UCSD-AML1 (cell line): ENCODE measurements at regions not wholly inside any gene's neighbourhood (a gene's known extent, or its start where the extent isn't known, plus 50 kb on each side); places are given as distances from the start of the nearest gene placed in this dataset.
A peak's percentile ranks its signal among the peaks of the same experiment; 100 is the strongest.

Source experiments
- DNase-seq: peaks from one replicate; lab custom pipeline; 2025; ENCODE audit not compliant: unreplicated experiment; lab: John Stamatoyannopoulos, UW

DNA sequence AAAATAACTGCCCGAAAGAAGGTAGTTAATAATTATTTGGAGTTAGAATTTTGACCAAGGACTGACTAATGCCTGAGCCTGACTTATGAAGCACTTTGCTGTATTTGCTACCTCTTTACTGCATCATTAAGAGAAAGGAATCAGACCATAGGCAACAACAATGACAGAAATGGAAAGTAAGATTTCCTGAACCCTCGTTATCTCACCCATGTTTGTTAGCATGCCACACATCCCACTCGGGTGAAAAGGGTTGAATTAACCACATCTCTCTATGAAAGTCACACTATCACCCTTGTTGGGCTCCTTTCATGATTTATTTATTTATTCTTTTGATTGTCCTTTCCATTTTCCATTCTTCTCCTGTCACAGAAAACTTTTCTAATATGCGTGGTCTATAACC, 59.6 kb downstream of the OLIG3 start:
- no peak for DNase-seq

DNA sequence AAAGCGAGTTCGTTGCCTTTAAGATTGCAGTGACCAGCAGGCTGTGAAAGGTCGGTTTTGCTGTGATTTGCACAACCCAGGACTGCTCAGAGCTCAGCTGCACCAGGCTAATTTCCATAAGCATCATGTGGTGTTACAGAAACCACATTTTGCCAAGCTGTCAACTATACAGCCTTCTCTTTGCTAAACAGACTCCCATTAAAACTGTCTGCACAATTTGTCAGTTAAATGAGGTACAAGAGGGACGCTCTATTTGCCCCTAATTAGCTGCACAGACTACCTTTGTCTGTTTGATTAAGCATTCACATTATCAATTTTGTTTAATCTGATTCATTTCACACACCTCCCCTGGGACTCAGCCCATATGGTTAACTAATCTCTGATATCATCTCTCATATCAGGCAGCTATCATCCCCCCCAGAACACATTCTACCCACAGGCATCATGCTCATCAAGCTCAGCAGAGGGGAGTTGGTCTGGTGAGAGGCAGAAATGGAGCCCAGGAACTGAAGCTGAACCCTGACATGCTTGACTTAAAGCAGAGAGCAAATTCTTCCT, 62.1 kb downstream of the OLIG3 start:
- DNase-seq, result no peak

DNA sequence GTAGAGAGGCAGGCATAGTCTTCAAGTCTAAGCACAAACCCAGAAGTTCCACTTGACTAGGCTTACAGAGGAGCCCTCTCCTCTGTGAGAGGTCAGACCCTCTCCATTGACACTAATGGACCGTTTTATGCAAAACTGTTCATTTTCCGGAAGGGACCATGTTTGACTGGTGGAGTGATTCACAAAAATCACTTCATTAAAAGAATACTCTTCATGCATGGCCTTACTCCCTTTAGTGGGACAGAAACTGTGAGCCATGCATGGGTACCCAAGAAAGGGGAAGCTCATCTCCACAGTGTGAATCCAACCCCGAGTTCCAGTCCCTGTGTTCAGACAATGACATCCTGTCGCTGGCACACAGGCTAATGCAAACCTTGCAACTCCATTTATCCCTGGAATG, 63.2 kb downstream of the OLIG3 start:
- DNase-seq, result no peak

DNA sequence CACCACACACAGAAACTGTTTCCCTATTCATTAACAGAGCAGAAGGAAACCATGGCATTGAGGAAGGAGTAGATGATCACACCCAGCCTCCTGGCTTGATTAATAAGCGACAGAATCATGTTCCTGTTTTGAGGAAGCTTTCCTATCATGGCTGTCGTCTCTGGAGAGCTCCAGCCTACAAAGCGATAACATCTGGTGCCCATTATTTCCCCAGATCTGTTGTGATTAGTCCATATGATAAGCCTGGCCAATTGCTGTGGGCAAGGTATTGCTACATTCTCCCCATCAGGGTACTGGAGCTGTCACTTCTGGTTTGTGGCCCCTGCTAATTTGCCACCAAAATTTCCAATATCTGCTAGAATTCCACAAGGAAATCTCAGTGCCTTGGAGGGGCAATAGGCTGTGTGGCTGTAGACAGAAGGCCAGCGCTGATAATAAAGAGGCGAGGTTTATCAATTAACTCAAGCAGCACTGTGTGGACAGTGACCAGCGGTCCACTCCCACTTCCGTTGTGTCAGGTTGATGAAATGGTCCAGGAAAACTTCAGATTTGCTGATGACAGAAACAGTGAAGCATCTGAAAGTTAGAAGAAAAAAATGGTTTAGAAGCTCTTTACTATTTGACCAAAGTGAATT, 66.4 kb downstream of the OLIG3 start:
- DNase-seq, result no peak

DNA sequence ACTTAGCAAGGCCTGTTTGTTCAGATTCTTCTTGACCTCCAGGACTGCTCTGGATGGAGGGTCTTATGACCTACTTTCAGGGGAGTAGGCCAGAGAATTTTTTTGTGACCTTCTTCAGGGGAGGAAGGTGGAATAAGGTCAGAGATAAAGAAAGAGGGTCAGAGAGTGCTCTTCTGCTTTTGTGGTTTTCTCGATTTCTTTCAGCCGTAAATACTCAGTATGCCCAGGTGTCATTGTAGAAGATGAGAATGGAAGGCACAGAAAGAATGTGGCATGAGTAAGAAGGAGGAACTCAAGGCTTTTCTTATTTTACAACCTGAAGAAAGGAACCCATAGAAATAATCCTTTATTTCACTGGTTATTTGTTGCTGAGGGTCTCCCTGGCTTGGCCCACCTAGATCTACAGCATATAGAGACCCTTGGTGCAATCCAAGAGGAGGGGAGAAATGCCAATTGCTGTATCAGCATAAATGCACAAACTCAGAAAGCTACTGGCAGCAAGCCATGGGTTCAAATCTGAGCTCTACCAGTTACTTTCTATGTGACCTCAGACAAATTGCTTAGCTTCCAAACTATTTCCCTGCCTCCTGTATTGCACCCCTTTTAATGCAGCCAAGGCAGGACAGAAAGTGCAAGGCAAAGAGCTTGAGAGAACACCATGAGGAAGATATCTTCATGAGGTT, 68.0 kb downstream of the OLIG3 start:
- DNase-seq, result no peak

DNA sequence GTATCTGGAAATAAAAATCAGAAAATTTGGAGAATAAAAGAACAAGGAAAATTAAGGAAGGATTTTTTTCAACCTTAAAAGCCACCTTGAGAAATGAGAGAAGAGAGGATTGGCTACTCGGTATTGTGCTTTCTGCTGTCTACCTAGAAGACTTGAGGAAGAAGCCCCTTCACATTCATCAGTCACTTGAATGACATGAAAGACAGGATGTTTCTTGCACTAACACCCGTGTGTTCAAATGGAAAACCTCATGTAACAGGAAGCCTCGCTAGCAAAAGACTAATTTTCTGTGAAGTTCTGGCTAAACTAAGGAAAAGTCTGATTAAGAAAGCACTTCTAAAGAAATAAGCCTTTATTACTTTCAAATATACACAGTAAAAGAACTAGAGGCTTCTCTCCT, 69.9 kb downstream of the OLIG3 start:
- DNase-seq, result no peak

DNA sequence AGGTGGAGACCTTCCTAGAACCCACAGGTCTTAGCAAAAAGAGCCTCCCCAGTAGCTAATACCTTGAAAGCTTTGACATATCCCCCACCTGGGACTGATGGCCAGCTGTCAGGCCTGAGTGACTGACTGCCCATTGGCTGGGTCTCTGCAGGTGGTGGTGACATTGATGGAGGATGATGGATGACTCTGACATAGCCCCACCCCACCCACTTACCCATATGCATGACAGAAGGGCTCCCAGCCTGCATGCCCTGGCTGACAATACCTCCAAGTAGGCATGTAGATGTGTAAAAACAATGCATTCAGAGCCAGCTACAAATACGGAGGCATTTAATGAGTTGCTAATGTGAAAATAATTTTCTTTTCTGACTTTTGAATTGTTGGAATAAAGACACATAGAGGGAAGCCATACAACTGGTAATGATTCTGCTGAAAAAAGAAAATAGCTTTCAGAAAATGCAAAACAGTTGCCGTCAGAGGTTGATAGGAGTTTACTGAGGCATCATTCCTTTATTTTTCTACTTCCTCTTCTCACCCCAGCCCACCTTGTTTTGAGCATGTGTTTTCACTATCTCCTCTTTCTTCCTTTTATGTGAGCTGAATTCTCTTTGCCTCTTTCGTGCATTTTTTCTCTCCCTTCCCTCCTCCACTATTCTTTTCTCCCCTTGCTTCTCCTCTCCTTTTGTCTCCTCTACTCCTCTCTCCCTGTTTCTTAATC, 70.6 kb downstream of the OLIG3 start:
- no peak for DNase-seq

DNA sequence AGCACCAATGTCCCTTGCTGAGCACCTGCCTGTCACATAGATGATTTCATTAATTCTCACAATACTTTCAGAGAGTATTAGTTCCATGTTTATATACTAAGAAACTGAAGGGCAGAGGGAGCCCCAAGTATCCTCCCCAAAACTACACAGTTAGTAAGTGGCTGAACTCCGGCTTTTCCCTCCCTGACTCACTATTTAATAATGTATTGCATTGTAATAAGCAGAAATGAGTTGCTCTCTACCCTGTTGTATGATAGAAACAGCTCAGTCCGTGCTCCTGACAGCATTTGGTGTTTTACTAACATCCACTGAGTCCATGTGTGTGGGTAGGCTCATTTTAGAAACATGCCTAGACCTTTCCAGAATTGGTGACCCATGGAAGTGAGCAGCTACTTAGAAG, 76.8 kb downstream of the OLIG3 start:
- DNase-seq, result no peak

DNA sequence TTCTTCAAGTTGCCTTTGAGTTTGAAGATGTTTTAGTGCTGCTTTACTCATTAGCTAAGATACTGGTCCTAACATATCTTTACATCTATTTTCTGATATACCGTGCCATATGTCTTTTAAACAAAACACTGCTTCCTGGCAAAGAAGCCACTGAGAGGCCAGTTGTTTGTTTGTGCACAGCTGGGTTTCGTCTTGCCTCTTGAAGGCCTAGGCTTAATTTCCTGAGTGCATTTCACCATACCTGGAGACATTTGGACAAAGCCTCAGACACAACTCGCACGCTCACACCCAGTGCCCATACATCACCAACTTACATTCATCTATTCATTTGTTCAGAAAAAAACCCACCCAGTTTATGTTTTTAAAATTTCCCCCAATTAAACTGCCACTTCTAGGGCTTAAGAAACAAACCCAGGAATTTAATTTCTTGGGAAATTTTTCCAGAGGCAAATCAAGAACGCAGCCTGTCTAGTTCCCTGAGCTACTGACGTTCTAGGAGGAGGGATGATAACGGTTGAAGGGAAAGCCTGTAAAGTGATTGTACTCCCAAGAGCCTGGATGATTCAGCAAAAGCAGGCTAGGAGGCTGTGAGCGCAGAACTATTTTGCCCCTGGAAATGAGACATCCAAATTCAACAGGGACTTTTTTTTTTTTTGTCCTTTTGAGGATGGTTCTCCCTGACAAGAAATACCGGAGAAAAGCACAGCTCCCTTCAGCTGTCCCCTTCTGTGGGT, 77.7 kb downstream of the OLIG3 start:
- no peak for DNase-seq

DNA sequence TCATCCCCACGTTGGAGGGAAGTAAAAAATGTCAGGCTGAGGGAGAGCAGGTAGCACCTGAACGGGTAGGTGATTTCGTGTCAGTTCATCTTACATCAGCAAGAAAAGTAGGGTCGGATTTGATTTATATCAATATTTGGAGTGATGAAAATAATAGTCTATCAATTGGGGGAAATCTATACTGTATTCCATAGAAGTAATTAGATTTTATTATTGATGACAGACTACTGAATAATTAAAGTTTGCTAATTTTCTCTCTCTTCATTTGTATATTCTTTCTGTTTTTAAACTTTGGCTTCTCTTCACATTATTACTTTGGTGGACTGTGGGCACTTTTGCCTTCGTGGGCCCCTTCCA, 78.4 kb downstream of the OLIG3 start:
- no peak for DNase-seq

DNA sequence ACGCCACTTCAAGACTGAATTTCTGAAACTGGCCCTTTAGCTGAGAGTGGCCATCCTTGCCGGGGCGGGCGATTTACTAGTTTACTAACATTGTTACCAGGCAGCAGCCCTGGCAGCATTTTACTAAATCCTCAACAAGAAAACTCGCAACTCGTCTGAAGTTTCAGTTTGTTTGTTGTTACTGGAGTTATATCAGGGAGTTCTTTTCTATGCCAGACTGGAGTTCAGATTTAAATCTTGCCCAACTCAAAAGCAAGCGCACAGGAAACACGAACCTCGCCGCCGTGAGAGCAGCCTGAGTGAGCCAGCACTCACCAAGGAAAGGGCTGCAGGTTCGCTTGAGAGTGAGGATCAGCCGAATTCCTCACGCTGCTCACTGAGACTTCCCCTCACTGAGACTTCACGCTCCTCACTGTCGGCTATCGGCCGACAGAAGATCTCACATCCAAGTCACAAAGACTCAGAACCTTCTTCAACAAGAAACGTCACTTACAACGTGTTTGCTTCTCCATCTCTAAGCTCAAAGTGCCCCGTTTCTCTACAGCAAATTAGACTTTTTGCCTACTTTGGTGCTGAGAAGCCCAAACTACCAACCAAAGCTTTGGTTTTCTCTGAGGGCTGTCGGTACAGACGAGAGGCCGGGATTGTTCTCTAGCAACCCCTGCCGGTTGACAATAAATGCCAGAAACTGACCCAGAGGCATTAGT, 78.9 kb downstream of the OLIG3 start:
- DNase-seq, result peak; percentile 12

DNA sequence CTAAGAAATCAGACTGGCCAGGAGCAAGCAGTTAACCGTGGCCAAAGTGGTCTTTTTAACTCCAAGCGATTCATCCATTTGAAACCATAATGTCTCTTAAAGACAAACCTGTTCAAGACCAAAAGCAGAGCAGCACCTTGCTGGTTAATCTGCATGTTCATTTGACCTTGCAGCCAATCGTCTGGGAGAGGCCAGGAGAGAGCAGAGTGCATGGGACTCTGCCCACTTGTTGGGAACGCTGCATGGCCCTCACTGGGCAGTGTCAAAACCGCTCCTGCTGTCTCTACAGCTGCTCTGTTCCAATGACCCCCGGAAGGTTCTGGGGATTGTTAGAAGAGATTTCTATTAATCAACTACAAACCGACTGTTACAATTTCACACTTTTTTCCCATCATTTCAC, 79.6 kb downstream of the OLIG3 start:
- no peak for DNase-seq

DNA sequence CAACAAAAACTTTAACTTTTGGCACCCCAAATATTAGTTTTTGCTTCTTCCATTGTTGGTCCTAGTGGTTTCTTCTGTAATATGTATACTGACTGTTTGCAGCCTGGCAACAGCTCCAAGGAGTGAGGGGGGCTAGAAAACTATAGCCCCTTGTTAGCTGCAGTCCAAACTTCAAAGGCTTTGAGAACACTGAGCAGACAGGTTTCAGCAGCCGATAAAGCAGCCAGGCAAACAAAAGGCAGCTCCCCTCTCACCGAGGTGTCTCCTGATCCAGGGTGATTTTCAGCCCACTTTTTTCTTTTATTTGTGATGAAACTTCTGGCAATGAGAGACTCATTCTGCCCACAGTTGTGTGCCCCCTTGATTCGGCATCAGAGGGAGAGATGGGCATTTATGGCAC, 80.7 kb downstream of the OLIG3 start:
- DNase-seq, result no peak

DNA sequence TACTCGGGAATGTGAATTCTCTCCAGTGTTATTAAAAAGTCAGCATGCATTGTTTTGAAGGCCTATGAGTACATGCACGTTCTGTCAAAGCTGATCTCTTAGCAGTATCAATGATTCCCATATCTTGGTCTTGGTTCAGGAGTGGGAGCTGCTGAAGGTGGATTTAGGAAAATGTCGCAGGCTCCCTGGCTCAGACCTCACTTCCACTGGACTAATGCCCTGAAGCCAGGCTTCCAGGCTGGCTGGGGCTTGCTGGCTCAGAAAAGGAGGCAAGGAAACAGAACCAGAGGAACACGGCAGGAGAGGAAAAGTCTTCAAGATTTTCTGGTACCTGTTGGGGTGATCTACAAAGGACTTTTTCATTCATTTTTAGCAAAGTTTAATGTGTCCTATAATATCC, 81.6 kb downstream of the OLIG3 start:
- DNase-seq, result no peak

DNA sequence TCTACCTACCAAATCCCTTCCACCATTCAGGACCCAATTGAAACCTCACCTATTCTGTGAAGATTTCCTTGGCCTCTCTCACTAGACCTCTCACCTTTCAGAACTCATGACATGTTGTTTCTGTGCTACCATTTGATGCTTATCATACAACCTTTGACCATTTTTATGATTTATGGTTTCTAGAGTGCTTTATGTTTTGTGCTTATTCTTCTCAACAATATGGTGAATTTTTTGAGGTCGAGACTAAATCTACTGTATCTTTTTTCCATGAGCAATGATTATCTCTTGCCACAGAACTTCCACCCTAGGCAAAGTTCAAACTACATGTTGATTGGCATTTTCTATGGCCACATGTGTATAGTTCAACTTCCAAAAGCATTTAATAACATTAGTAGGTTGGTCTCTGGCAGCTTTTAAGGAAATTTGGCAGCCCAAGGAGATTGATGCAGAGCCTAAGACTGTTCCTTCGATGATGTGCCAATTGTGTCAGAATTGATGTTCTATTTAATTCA, 84.9 kb downstream of the OLIG3 start:
- no peak for DNase-seq

DNA sequence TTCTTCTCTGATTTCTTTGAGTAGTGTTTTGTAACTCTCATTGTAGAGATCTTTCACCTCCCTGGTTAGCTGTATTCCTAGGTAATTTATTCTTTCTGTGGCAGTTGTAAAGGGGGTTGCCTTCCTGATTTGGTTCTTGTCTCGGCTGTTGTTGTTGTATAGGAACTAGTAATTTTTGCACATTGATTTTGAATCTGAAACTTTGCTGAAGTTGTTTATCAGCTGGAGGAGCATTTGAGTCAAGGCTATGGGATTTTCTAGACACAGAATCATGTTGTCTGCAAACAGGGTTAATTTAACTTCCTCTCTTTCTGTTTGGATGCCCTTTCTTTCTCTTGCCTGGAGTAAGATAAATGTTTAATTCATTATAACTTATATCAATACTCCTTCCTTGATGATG, 86.4 kb downstream of the OLIG3 start:
- no peak for DNase-seq

DNA sequence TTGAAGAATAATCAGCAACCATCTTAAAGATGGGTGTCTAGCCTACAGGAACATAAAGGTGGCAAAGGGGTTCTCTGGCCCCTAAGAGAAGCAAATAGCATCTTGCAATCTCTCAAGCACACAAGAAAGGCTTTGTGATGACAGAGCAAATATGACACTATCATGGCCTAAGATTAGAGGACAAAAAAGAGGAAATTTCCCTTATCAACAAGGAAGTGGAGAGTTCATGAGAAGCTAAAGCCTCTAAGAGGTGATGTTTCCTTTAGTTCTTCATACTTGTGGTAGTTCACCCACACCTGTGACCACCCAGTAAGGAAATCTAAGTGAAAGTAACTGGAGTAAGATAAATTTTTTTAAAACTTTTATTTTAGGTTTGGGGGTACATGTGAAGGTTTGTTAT, 88.4 kb downstream of the OLIG3 start:
- no peak for DNase-seq

DNA sequence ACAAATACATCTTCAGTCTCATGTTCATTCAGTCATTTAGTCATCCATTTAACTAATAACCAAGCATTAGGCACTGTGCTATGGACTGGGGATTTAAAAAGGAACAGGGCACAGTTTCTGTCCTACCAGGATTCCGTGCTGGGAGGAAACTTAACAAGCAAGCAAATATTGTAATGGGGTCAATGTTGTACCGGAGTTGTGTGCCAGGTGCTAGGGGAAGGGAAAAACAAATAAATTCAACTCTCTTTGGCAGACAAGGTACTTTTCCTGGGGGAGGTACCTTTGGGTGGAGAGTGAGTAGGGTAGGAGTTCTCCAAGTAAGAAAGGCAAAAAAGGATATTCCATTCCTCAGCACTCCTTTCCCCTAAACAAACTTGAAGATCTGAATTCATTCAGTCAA, 90.3 kb downstream of the OLIG3 start:
- no peak for DNase-seq

DNA sequence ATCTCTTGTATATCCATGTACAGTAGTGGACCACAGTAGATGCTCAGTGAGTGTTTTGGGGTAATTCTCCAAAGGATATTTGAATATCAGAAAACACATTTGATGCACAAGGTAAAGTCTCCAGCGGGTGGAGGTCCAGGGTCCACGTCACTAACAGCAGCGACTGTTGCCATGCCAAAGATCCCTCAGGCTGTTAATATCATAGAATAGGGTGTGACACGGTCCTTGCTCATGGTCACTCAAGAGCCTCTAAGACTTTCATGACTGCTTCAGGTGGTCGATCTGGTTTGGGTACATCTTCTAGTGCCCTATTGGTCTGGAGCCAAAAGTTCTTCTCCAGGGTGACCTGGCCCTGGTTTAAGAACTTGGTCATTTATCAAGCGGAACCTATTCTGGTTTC, 90.8 kb downstream of the OLIG3 start:
- no peak for DNase-seq

DNA sequence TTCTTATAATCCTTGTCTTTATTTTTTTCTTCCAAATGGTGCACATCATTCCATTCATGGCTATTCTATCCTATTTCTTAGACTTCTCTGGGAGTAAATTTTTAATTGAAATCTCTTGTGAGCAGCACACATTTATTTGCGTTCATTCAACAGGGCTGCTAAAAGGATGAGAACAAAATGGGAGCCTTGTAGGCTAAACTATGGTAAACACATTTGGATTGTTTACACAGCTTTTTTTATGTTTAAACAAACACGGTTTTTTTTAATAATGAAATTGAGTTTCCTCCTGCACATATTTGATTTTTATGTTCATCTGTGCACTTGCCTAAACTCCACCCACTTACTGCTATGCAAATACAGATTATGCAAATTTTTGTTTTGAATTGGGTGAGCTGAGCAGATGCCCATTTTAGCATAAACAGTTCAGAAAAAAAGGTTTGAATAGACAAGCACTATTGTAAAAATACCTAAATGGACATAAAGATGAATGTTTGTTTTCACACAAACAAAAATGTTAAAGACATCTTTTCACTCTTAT, 92.0 kb downstream of the OLIG3 start:
- DNase-seq, result no peak

DNA sequence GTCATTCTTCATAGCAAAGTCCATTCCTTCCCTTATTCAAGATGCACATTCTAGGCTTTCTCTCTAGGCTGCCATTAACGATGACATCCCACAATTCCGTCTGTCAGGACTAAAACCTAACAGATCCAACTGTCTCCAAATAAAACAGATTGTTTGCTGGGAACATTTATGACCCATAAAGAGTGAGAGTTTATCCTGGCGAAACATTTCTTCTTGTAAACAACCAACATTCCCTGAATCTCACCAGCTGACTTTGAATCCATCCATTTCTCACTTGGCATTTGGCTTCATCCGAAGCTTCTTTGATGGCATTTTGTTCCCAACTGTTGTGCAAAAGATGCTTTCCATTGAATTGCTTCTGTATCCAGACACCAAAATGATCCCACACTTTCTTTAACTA, 93.1 kb downstream of the OLIG3 start:
- no peak for DNase-seq
